Activated CD8-positive, alpha-beta T cell treated with anti-CD3 and anti-CD28 coated beads, Interleukin-2, amount 10 ng/mL, durations not matched to agents 7 days and 5 days (primary cell): ENCODE measurements at regions not wholly inside any gene's neighbourhood (a gene's known extent, or its start where the extent isn't known, plus 50 kb on each side); places are given as distances from the start of the nearest gene placed in this dataset.

ENCODE experiments used
- ATAC-seq: fragments of 150-1000 bp; cut with Tn5 transposase; one replicate; pipeline ENCODE4 v1.10.0; 2021; ENCODE audit warnings: moderate library complexity
- CTCF ChIA-PET: fragments of 350-600 bp; sonication (Branson Sonifier 250); formaldehyde crosslinking; loops from one replicate; lab custom pipeline; 2021; ENCODE audit warnings: antibody characterized with exemption; lab: Charles Lee
- POLR2A ChIA-PET: fragments of 350-600 bp; sonication (Branson Sonifier 250); formaldehyde crosslinking; loops from one replicate; lab custom pipeline; 2021; ENCODE audit warnings: antibody characterized with exemption; lab: Charles Lee
- DNase-seq: peaks from one replicate; pipeline ENCODE4 v3.0.0-alpha.2; 2020
- H3K27ac Mint-ChIP-seq: one replicate; pipeline ENCODE4 v1.8.0; 2021; ENCODE audit warnings: mild to moderate bottlenecking, mixed read lengths
- H3K27me3 Mint-ChIP-seq: one replicate; pipeline ENCODE4 v1.8.0; 2021; ENCODE audit warnings: low read depth, mixed read lengths
- H3K36me3 Mint-ChIP-seq: one replicate; pipeline ENCODE4 v1.8.0; 2021; ENCODE audit warnings: low read depth, mixed read lengths
- H3K4me1 Mint-ChIP-seq: one replicate; pipeline ENCODE4 v1.8.0; 2021; ENCODE audit warnings: low read depth, mixed read lengths
- H3K4me3 Mint-ChIP-seq: one replicate; pipeline ENCODE4 v1.8.0; 2021; ENCODE audit warnings: mild to moderate bottlenecking, mixed read lengths
- H3K9me3 Mint-ChIP-seq: one replicate; pipeline ENCODE4 v1.8.0; 2022; ENCODE audit warnings: mixed read lengths; ENCODE audit not compliant: insufficient read depth

GRCh38 chr10:63901881-63902280, 380.7 kb downstream of the REEP3 start:
- no peaks in the 10 kb centered on the region for H3K4me1 Mint-ChIP-seq
- H3K4me3 Mint-ChIP-seq = no peak overlapping the region
- DNase-seq = no peak
- peaks cover 2% of the 10 kb centered on the region for H3K27me3 Mint-ChIP-seq
- POLR2A ChIA-PET = no interaction called here
- CTCF ChIA-PET = interaction anchor here (1.4 to 2.4 kb wide), 2 partner anchors 10 to 35 kb away, joined by 5 to 10 read pairs; no protein-coding TSS in a partner anchor
- H3K27ac Mint-ChIP-seq = no peak overlapping the region
- no peaks in the 10 kb centered on the region for H3K36me3 Mint-ChIP-seq
- no peaks in the 10 kb centered on the region for H3K9me3 Mint-ChIP-seq
- no peak for ATAC-seq

- ATAC-seq (no peak), DNase-seq (no peak)
- POLR2A ChIA-PET = no interaction called here
- no peaks in the 10 kb centered on the region for H3K36me3 Mint-ChIP-seq
- CTCF ChIA-PET = interaction anchor here (1.4 kb wide), 1 partner anchor 9 kb away, joined by 5 read pairs; no protein-coding TSS in a partner anchor
- H3K27ac Mint-ChIP-seq = no peak overlapping the region
- no peaks in the 10 kb centered on the region for H3K4me1 Mint-ChIP-seq
- no peak overlapping the region for H3K4me3 Mint-ChIP-seq
- H3K27me3 Mint-ChIP-seq = peaks cover 4% of the 10 kb centered on the region
- H3K9me3 Mint-ChIP-seq = no peaks in the 10 kb centered on the region
Measured at GRCh38 chr10:63910806-63911205, 389.6 kb downstream of the REEP3 start.

GRCh38 chr10:63915240-63915639, 394.0 kb downstream of the REEP3 start:
- no peaks in the 10 kb centered on the region for H3K9me3 Mint-ChIP-seq
- H3K4me3 Mint-ChIP-seq = no peak overlapping the region
- no peak for DNase-seq
- no peak for ATAC-seq
- ChIA-PET POLR2A (no interaction called here), CTCF (no interaction called here)
- H3K27ac Mint-ChIP-seq = no peak overlapping the region
- H3K36me3 Mint-ChIP-seq = no peaks in the 10 kb centered on the region
- no peaks in the 10 kb centered on the region for H3K4me1 Mint-ChIP-seq
- H3K27me3 Mint-ChIP-seq = peaks cover 2% of the 10 kb centered on the region

DNA sequence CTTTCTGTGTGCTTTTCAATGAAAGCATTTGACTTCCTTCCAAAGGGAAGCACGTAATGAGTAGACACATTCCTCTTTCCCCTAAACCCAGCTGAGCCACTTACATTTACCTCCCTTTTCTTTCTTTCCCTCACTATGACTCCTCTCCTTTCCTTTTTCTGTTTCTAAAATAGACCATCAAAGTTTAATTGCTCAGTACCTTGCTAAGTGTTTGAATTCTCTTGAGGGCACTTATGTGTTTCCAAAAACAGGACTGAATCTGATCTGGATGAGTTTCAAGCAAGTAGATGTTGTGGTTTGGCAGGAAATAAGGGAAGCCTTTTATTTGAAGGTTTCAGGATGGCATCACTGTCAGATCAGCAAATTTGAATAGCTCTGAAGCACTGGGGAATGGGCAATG, 396.2 kb downstream of the REEP3 start:
- POLR2A ChIA-PET = no interaction called here
- H3K9me3 Mint-ChIP-seq = no peaks in the 10 kb centered on the region
- no peak for DNase-seq
- CTCF ChIA-PET = interaction anchor here (1.2 kb wide), 1 partner anchor 51 kb away, joined by 3 read pairs; no protein-coding TSS in a partner anchor
- no peak overlapping the region for H3K4me3 Mint-ChIP-seq
- no peaks in the 10 kb centered on the region for H3K4me1 Mint-ChIP-seq
- H3K27me3 Mint-ChIP-seq = peaks cover 2% of the 10 kb centered on the region
- no peak overlapping the region for H3K27ac Mint-ChIP-seq
- H3K36me3 Mint-ChIP-seq = no peaks in the 10 kb centered on the region
- no peak for ATAC-seq

GRCh38 chr10:63919575-63920279, 398.5 kb downstream of the REEP3 start:
- H3K9me3 Mint-ChIP-seq = no peaks in the 10 kb centered on the region
- CTCF ChIA-PET = no interaction called here
- POLR2A ChIA-PET = interaction anchor here (0.7 kb wide), 1 partner anchor 14 kb away, joined by 3 read pairs; no protein-coding TSS in a partner anchor
- DNase-seq (no peak), ATAC-seq (no peak)
- no peak overlapping the region for H3K4me3 Mint-ChIP-seq
- no peaks in the 10 kb centered on the region for H3K36me3 Mint-ChIP-seq
- no peaks in the 10 kb centered on the region for H3K4me1 Mint-ChIP-seq
- H3K27me3 Mint-ChIP-seq = peaks cover 2% of the 10 kb centered on the region
- H3K27ac Mint-ChIP-seq = no peak overlapping the region

GRCh38 chr10:63920926-63921325, 399.7 kb downstream of the REEP3 start:
- Mint-ChIP-seq H3K36me3 (no peaks in the 10 kb centered on the region), H3K9me3 (no peaks in the 10 kb centered on the region), H3K4me1 (no peaks in the 10 kb centered on the region), H3K27ac (no peak overlapping the region), H3K27me3 (no peaks in the 10 kb centered on the region), H3K4me3 (no peak overlapping the region)
- ATAC-seq = no peak
- DNase-seq = no peak
- POLR2A ChIA-PET = no interaction called here
- CTCF ChIA-PET = no interaction called here

- ATAC-seq = no peak
- POLR2A ChIA-PET = no interaction called here
Measured at GRCh38 chr10:63921908-63922467, 400.8 kb downstream of the REEP3 start.

DNA sequence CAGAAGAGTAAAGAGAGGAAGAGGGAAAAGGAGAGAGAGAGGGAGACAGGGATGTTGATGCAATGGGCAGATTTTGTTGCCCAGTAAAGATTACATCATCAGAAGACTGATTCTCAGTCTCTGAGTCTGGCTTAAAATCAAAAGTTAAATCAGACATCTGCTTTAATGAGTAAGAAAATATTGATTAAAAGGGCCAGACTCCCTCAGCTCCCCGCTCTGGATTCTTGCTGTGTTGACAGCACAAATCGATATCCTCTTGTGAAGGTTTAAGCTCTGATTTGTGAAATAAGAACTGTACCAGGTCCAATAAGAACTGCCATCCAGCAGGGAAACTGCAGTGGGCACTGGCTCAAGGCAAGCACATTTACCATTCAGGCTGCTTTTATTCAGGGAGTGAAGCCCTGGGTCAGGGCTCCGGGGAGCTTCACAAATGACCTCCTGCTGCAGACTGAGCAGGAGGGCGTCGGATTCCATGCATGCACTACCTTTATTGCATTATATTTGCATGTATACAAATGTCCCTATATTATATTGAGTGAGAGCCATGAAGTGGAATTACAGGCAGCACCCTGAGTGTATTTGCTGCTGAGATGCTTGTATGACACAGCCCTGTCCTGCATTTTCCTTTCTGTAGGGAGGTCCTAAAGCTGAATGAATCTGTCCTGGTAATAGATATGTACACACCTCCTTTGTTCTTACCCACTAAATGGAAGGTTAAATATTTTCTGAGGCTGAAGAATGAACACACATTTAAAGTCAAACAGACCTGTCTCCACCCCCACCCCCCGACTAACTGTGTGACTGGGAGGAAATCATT, 401.5 kb downstream of the REEP3 start:
- ATAC-seq = no peak
- H3K27ac Mint-ChIP-seq = no peak overlapping the region
- ChIA-PET CTCF (no interaction called here), POLR2A (no interaction called here)
- no peaks in the 10 kb centered on the region for H3K4me1 Mint-ChIP-seq
- no peaks in the 10 kb centered on the region for H3K36me3 Mint-ChIP-seq
- no peaks in the 10 kb centered on the region for H3K9me3 Mint-ChIP-seq
- H3K4me3 Mint-ChIP-seq = no peak overlapping the region
- H3K27me3 Mint-ChIP-seq = no peaks in the 10 kb centered on the region
- DNase-seq = no peak

More at GRCh38 chr10:63921908-63922467, 400.8 kb downstream of the REEP3 start:
- no peaks in the 10 kb centered on the region for H3K4me1 Mint-ChIP-seq
- CTCF ChIA-PET = no interaction called here
- H3K36me3 Mint-ChIP-seq = no peaks in the 10 kb centered on the region
- no peaks in the 10 kb centered on the region for H3K9me3 Mint-ChIP-seq
- no peak for DNase-seq
- no peak overlapping the region for H3K27ac Mint-ChIP-seq
- no peaks in the 10 kb centered on the region for H3K27me3 Mint-ChIP-seq
- H3K4me3 Mint-ChIP-seq = no peak overlapping the region

- H3K27me3 Mint-ChIP-seq = no peaks in the 10 kb centered on the region
Measured at GRCh38 chr10:63929831-63930467, 408.7 kb downstream of the REEP3 start.

GRCh38 chr10:63930584-63930983, 409.4 kb downstream of the REEP3 start:
- Mint-ChIP-seq H3K4me3 (no peak overlapping the region), H3K9me3 (no peaks in the 10 kb centered on the region), H3K4me1 (no peaks in the 10 kb centered on the region), H3K27me3 (no peaks in the 10 kb centered on the region), H3K36me3 (no peaks in the 10 kb centered on the region), H3K27ac (no peak overlapping the region)
- ChIA-PET CTCF (interaction anchor here (1.1 kb wide), 2 partner anchors 64 kb away, joined by 3 read pairs; no protein-coding TSS in a partner anchor), POLR2A (no interaction called here)
- DNase-seq = no peak
- no peak for ATAC-seq

More at GRCh38 chr10:63929831-63930467, 408.7 kb downstream of the REEP3 start:
- ChIA-PET POLR2A (no interaction called here), CTCF (interaction anchor here (1.1 kb wide), 1 partner anchor 63 kb away, joined by 3 read pairs; no protein-coding TSS in a partner anchor)
- no peak overlapping the region for H3K27ac Mint-ChIP-seq
- no peak for ATAC-seq
- H3K4me3 Mint-ChIP-seq = no peak overlapping the region
- H3K4me1 Mint-ChIP-seq = no peaks in the 10 kb centered on the region
- no peaks in the 10 kb centered on the region for H3K36me3 Mint-ChIP-seq
- H3K9me3 Mint-ChIP-seq = no peaks in the 10 kb centered on the region
- DNase-seq = no peak

DNA sequence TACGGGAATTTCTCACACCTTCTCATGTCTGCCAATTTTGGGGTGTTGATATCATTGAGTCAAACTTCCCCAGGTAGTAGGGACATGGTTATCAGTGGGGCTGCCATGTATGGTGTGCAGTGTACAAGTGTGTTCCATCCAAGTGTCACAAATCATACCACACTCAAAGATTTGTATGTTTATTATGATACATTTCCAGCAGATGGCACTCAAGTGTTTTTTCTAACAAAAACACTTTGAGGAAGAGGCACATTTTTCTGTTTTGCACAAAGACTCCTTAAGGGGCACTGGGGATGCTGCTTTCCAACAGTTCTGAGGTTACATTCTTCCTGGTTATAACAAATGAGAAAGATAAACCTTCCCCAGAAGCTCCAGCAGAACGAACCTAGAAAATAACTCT, 414.5 kb downstream of the REEP3 start:
- ATAC-seq (no peak), DNase-seq (no peak)
- Mint-ChIP-seq H3K36me3 (no peaks in the 10 kb centered on the region), H3K4me1 (no peaks in the 10 kb centered on the region), H3K9me3 (no peaks in the 10 kb centered on the region), H3K27ac (no peak overlapping the region), H3K4me3 (no peak overlapping the region), H3K27me3 (no peaks in the 10 kb centered on the region)
- POLR2A ChIA-PET = no interaction called here
- CTCF ChIA-PET = no interaction called here
